ENCODE measurements at regions not wholly inside any gene's neighbourhood (a gene's known extent, or its start where the extent isn't known, plus 50 kb on each side); places are given as distances from the start of the nearest gene placed in this dataset.

DNA sequence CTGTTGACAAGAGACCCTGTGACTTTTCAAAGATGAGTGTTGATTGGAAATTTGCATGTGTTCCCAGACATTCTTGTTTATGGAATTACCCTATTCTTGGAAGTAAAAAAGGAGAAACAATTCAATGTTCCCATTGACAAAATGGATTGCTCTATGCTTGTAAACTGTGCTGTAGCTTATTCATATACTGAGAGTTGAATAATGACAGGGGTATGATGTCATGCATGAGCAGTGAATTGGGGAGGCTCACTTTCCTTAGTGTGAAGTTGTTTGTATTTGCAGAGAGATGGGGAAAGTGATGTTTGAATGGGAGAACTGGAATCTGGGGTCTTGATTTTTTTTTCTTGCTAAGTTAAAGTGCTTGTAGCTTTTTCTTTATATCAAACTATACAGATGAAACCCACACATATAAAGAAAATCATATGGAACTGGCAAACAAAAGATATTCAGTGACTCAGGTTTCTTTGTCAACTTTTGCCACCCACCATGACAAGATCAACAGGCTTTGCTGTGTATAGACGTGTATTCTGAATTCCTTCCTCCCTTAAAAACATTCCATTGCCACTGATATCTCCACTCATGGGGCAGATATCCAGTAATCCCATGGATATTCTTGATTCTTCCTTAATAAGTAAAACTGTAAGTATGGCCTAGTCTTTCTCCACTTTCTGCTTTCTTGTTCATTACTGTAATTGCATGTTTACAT lies 97.8 kb upstream of the JAG1 start:
- DNase-seq, result no peak

DNA sequence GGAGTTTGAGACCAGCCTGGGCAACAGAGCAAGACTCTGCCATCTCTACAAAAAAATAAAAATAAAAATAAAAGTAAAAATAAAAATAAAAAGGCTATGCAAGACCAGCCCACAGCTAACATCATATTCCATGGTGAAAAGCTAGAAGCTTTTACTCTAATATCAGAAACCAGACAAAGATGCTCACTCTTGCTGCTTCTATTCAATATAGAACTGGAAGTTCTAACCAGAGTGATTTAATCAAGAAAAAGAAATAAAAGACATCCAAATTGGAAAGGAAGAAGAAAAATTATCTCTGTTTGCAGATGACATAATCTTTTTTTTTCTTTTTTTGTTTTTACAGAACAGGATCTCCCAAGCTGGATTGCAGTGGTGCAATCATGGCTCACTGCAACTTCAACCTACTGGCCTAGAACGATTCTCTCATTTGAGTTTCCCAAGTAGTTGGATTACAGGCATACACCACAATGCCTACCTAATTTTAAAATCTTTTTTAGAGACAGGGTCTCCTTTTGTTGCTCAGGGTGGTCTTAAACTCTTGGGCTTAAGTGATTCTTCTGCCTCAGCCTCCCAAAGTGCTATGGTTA lies 100.7 kb upstream of the JAG1 start:
- no peak for DNase-seq

DNA sequence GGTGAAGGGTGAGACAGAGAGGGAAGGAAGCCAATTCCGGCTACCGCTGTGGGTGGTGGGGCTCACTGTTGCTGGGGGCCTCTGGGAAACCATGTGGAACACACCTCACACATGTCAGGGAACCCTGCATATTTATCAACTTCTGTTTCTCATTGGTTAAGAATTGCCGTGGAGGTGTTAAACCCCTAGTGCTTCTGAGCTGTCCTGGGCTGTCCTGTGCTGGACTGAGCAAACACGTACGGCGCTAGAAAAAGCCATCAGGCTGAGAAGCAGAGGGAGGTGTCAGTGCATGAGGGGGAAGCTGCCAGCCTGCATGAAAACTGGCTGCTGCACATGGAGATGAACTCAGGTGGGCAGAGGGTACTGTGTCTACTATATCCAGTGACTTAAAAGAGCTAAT lies 103.9 kb upstream of the JAG1 start:
- DNase-seq, result no peak

DNA sequence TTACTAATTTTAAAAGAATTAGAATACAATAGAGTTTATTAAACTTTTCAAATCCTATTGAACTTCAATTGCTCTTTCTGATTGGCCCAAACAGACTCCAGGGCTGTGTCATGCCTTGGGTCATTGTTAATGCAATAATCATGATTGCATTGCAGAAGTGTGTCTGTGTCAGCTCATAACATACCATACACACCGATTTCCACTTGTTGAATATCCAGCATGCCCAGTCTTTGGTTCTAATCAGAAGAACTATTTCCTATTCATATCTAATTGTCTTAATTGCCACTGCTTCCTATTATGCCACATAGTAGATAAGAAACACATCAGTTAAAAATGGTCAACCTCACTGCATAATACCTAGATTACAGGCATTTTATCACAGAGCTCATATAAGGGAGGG lies 106.1 kb upstream of the JAG1 start:
- no peak for DNase-seq

DNA sequence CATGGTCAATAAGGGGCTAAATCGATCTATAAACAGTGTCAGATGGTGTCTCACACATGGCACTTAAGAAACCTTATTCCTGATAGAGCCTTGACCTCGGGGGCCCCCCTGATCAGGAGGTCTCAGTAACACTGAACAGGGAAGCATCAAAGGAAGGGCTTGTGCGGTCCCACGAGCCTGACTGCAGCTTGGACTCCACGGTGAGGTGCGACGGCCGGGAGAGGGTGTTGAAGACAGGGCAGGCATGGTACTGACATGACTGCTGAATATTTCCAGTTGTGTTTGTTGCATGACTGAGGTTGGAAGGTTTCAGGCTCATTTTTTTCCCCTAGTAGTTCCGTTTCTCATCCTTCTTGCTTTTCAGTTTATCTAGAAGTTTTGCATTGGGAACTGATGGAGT lies 107.1 kb upstream of the JAG1 start:
- DNase-seq, result no peak

DNA sequence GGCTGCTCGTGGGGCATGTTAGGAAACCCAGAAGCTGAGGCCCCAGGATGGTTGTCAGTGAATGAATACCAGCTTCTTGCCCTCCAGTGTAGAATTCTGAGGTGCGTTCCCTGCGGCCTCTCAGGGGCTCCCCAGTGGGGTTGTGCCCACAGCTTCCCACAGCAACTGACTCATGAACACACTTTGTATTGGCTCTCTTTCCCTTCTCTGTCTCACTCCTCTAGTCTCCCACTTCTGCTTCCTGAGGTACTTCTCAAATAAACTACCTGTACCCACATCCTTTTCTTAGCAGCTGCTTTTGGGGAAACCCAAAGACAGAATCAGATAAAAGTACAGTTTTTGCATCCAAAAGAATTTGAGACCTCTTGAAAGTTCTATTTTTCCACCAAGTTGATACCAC lies 107.7 kb upstream of the JAG1 start:
- no peak for DNase-seq

DNA sequence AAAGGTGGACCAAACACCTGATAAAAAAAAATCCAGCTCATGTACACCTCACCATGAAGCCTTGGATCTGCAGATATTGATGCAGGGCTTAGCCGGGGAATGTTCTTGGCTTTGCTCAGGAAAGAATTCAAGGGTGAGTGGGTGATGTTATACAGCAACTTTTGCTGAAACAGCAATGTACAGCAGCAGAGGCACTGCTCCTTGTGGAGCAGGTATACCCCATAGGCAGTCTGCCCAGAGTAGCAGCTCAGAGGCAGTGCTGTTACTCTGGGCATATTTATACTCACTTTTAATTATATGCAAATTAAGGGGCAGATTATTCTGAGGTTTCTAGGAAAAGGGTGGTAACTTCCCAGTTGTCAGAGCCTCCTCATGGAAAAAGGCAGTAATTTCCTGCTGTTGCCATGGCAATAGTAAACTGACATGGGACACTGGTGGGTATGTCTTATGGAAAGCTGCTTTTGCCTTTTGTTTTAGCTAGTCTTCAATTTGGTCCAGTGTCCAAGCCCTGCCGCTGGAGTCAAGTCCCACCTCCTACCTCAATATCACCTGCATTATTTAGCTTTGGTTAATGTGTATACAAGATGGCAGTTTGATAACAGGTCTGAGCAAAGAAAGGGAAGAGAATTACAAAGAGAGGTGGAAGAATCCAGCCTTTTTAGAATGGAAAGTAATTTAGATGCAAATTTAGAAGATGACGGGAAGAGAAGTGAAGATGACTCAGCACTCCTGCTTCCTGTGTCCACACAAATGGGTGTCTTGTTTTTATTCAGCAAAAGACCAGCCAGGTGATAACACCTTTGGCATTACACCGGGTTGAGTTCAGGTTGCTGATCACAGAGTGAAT lies 110.1 kb upstream of the JAG1 start:
- DNase-seq, result peak; percentile 59 to 66

DNA sequence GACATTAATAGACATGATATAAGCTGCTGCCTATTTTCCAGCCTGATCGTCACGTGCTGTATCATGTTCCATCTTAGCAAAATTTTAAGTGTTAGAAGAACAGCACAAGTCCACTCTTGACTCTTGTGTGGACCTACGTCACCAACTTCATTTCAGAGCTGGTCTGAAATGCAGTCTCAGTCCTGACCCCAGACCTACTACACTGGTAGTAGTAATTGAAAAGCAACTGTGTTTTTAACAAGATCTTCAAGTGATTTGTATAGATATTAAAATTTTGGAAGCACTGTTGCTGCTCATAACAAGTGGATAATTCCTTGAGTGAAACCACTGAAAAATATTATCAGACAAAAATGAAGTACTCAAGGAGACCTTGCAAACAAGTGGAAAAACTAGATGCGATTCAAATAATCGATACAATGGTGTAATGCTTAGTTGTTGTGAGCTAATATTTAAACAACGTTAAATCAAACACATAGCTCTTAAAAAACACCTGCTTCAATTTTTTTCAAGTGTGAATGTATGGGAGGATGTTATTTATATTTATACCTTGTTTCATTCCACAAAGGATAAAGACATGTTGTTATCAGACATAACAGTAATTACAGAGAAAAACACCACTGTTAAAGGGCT lies 110.9 kb upstream of the JAG1 start:
- DNase-seq, result no peak

DNA sequence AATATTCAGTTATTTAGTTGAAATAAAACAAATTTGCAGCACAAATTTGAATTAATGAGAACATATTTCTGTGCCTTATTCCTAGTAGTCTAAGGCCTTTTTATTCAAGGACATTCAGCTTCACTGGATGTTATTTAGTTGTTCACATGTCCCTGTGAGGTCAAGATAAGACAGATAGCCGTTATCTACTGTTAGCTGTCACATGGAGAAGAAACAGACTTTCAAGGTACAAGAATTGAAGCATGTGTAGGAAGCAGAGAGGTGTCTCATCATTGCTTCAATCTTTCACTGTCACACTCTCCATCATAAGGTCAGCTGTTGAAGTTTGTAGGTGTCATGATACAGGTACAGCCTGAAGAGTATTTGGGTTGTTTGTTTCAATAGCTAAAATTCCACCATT lies 112.9 kb upstream of the JAG1 start:
- DNase-seq, result no peak

DNA sequence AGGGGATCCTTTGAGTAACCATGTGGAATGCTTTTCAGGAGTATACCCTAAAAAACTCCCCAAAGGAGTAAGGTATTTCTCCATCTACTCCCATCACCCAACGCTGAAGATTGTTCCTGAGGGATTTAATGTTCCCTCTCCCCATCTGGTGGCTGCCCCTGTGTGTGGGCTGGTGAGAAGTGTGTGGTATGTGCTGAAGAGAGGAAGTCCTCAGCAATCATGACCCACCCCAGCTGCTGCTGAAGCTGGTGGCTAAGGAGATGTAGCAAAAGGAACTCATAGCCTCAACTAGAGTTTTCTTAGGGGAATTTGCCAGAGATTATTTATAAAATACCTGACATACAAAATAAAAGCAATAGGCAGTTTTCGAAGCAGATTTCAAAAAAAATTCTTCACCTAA lies 114.3 kb upstream of the JAG1 start:
- DNase-seq, result no peak

DNA sequence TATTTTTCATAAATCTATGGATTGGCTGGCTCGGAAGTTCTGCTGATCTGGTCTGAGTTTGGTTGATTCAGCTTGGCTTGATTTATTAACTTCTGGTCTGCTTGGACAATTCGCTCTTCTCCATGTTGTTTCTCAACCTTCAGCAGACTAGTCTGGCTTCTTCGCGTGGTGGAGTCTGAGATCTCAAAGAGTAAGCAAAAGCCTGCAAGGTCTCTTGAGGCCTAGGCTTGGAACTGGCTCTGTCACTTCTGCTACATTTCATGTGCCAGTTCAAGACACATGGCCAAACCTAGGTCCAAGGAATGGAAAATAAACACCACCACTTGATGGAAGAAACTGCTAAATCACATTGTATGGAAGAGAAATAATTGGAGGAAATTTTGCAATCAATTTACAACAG lies 115.1 kb upstream of the JAG1 start:
- DNase-seq, result no peak

DNA sequence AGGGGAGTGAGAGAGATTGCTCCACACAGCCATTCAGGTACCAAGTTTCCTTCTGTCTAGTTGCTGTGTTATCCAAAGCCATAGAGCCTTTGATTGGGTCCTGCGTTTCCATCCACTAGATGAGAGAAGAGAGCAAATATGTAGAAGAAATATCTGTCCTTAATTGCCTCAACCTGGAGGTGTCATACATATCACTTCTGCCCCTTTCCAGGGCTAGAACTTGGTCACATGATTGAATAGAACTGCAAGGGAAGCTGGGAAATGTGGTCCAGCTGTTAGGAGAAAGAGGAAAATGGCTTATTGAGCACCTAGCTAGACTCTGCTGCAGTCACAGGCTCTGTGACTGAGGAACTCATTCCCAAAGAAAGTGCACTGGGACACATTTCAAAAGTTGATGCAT lies 115.6 kb upstream of the JAG1 start:
- DNase-seq, result no peak

DNA sequence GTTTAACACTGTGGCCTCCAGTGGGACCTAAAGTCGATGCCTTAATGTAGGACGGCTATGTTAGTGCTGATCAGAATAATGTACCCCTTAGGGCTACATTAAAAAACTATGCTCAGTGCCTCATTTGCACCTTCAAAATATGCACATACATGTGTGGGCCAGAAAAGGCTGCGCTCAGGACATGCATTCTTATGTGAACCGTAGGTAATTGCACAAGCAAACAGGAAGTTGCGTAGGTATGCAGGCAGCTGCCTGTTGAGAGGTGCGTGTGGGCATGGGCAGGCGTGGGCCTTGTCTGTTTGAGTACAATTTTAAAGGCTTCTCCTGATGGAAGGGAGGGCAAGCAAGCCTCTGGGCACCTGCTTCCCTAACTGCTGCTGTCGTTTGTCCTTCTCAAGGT lies 116.2 kb upstream of the JAG1 start:
- DNase-seq, result no peak

DNA sequence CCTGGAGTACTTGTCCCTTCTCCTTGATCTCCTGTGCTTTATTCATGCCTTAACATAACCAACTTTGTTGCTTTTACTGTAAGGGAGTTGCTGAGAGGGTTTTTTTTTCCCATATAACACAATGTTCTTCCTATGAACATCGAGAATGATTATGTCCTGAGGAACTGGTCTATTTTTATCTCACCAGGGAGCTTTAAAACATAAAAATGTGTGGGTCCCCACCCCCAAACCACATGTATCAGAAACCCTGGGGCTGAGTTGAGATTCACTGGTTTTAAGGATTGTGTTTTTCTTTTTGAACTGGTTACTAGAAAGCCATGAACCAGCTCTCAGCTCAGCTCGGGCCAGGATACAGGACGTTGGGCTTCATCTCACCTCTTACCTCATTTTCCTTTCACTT lies 118.5 kb upstream of the JAG1 start:
- DNase-seq, result no peak

DNA sequence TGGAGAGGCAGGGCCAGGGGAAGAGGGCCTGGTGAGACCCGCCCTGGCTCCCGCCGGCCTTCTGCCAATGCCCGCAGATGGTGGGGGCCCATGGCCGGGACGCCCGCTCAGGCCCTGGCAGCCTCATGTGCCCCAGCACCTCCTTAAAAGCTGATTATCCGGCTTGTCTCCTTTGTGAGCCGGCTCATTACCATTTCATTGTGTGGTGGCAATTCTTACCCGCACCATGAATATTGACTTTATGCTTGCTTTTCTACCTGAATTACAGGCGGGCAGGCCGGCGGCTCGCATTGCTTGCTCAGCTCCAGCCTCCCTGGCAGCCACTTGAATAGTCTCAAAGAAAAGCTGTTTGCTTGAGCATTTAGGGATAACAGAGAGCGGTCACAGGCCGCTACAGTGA lies 120.0 kb upstream of the JAG1 start:
- peak; percentile 4 to 27 for DNase-seq

DNA sequence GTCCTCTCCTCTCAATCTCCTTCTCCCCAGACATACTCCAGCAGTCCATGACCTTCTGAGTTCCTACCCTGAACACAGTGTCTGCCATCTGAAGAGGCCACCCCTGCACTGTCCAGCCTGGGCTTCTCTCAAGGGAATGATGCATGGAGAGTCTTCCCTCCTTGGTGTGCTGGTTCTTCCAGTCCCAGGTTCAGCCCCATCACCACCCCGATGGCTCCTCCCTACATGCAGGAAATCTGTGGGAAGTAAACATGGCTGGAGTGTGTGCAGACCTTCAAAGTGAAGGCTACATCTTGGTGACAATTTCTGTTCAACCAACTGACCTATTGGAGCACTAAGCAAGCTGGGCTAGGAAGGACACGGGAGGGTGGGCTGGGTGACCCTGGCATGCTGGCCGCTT lies 121.0 kb upstream of the JAG1 start:
- no peak for DNase-seq

DNA sequence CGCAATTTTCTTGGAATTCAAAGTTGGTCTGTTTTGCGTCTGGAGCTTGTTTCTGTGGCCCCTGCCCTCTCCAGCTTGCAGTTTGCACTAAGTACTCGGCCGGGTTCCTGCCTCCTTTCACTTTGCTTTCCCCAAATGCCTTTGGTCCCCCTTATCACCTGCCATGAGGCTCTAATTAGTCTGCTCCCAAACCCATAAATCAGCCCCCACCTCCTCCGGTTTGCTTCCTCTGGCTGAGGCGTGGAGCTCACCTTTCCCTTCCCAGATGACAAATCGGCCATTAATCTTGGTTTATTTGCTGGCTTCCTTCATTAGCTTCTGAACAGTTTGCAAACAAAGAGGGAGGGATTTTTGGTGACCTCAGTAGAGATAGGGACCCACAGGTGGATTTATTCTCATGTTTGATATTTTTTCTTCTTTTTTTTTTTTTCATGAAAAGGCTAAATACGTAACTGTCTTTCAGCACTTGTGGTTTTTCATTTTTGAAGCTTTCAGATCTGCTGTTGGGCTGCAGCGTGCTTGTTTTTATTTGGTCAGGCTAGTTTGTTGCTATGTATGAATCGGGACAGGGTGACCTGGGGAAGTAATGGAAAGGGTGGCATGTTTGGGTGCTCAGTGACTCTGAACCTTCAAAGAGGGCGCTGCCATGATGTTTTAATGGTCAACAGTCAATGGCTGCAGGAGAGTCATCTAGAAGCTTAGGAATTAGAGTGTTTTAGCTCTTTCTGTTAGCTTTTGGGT lies 121.7 kb upstream of the JAG1 start:
- no peak for DNase-seq

DNA sequence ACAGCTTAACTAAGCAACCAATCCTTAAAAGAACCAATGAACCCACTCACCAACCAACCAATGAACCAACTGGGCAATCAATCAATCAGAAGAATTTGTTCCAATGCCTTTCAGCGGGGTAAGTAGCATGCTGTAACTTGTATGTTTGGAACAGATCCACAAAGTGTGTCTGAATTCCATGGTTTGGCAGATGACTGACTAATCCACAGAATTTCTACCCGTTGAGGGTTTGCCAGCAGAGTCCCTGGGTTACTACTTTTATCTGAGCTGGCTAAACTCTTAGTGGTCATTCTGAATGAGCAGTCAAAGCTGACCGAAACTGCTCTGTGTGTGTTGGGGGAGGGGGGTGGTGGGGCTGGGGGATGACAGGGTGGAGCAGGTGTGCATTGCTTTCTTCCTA lies 125.0 kb upstream of the JAG1 start:
- no peak for DNase-seq

DNA sequence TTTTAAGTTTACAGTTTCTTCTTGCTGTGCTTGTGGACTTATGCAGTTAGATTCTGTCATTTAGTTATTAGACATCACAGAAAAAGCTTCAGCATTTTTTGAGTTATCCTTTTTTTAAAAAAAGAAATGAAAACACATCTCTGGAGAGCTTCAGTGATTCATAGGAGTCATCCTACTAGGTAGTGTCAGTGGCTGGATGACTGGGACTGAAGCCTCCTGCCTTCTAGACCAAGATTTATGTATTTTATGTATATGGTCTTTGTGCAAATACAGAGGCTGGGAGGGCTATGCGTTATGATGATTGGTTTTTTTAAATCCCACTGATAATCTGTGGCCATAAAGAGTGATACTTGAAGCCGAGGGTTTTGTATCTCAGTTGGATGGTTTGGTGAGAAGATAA lies 125.9 kb upstream of the JAG1 start:
- DNase-seq, result no peak

DNA sequence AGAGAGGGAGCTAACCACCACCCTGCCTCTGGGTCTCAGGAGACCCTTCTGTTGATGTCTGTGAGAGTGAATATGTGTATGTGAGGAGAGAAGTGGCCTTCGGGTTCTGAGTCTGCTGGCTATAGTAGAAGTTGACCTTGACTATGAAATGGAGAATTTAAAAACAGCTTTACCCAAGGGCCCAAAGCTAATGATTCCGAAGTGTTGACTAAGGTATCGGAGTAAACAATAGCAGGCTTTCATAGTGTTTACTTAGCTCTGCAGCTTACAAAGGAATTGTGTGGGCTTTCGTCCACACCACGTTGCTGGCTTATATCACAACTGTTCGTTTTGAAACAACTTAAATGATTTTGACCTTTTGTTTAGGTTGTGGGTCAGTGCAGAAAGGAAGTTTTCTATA lies 126.5 kb upstream of the JAG1 start:
- DNase-seq, result no peak

DNA sequence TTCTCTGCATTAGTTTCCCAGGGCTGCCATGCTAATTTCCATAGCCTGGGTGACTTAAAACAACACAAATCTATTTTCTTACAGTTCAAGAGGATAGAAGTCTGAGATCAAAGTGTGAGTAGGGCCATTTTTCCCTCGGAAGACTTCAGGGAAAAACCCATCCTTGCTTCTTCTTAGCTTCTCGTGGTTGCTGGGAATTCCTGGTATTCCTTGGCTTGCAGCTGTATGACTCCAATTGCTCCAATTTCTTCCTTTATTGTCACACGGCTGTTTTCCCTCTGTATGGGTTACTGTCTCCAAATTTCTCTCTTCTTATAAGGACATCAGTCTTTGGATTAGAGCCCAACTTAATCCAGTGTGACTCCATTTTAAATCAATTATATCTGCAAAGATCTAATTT lies 128.4 kb upstream of the JAG1 start:
- no peak for DNase-seq

DNA sequence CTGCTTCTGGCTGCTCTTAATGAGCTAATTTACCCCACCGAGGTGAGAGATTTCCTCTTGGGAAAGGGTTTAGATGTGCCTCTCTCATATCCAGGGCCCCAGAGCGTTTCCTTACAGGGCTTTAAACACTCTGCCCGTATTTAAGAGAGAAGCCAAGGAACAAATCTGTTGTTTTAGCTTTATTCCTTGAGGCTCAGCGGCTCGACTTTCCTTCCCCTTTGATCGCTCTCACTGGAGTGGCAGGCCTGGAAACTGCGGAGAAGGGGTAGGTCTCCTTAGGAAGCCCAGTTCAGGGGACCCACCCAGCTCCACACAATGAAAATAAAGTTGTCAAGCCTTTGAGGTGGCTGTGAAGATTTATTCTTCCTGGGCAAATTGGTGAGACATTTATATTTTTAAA lies 132.0 kb upstream of the JAG1 start:
- no peak for DNase-seq

DNA sequence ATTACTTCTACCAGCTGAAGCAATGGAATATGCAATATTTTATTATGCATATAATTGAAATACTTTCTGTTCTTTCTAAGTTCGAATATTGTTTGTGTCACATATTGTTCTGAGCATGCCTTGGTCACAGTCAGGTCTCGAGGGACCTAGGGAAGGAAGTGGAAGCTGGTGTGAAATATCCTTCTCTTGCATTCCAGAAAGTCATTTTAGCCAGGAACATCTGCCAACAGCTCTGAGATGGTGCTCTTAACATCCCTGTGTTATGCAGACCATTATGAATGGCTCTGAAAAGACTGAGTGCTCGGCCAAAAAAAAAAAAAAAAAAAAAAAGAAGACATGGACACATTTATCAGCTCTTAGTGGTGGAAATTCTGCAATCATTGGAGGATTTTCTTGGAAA lies 132.7 kb upstream of the JAG1 start:
- no peak for DNase-seq
